H1 (cell line): ENCODE measurements at regions not wholly inside any gene's neighbourhood (a gene's known extent, or its start where the extent isn't known, plus 50 kb on each side); places are given as distances from the start of the nearest gene placed in this dataset.

Experiments
- CTCF ChIA-PET: fragments of 300-600 bp; sonication (Branson Sonifier 250); formaldehyde crosslinking; loops from one replicate; lab custom pipeline; 2021; ENCODE audit not compliant: partially characterized antibody; lab: Charles Lee
- POLR2A ChIA-PET: fragments of 300-600 bp; sonication (Branson Sonifier 250); formaldehyde crosslinking; loops from one replicate; lab custom pipeline; 2021; ENCODE audit warnings: inconsistent platforms; ENCODE audit not compliant: partially characterized antibody; lab: Charles Lee
- DNase-seq, 2 experiments: peaks; one replicate each; pipeline versions ENCODE4 v3.0.0 to v3.0.0-alpha.2; 2010 to 2022; ENCODE audit warnings: low spot score in 2 of 2, low read depth in 1 of 2, mixed read lengths in 1 of 2
- FAIRE-seq: peaks from 2 replicates; lab custom pipeline; 2011; peaks lifted over from hg19 to GRCh38; lab: Jason Lieb, UNC
- H2AFZ ChIP-seq: 2 replicates; pipeline ENCODE4 v1.8.1; 2012; ENCODE audit warnings: low read length, inconsistent platforms
- H2AK5ac ChIP-seq: 2 replicates; pipeline ENCODE4 v1.6.1; 2013; ENCODE audit warnings: low read depth, low read length
- H2BK120ac ChIP-seq: replicated peaks from 2 replicates; pipeline ENCODE3; 2013; ENCODE audit warnings: low read depth, low read length, inconsistent platforms
- H2BK12ac ChIP-seq: 2 replicates; pipeline ENCODE4 v1.6.1; 2013; ENCODE audit warnings: low read depth, low read length
- H2BK15ac ChIP-seq: 2 replicates; pipeline ENCODE4 v1.6.1; 2013; ENCODE audit warnings: low read length
- H2BK20ac ChIP-seq: 2 replicates; pipeline ENCODE4 v1.6.1; 2013; ENCODE audit warnings: low read length
- H2BK5ac ChIP-seq: 2 replicates; pipeline ENCODE4 v1.6.1; 2013; ENCODE audit warnings: low read depth, low read length
- H3K14ac ChIP-seq: 2 replicates; pipeline ENCODE4 v1.6.1; 2013; ENCODE audit warnings: inconsistent platforms; ENCODE audit not compliant: insufficient read length
- H3K18ac ChIP-seq: 2 replicates; pipeline ENCODE4 v1.6.1; 2013; ENCODE audit warnings: low read length; ENCODE audit errors: extremely low read depth
- H3K23ac ChIP-seq: 2 replicates; pipeline ENCODE4 v1.6.1; 2013; ENCODE audit warnings: inconsistent platforms; ENCODE audit not compliant: insufficient read length
- H3K23me2 ChIP-seq: 2 replicates; pipeline ENCODE4 v1.6.1; 2013; ENCODE audit warnings: low read depth, low read length
- H3K27ac ChIP-seq: 2 replicates; pipeline ENCODE4 v1.6.1; 2011; ENCODE audit warnings: low read depth, low read length, inconsistent platforms
- H3K27me3 ChIP-seq, 4 experiments: replicated peaks in 1 of 4; 1 replicate in 1 of 4; 2 replicates in 3 of 4; pipeline versions ENCODE4 v1.6.1 to v1.8.1; 2011 to 2013; ENCODE audit warnings: low read length in 3 of 4, mild to moderate bottlenecking in 3 of 4, inconsistent platforms in 2 of 4, mixed read lengths in 2 of 4, moderate library complexity in 1 of 4; ENCODE audit not compliant: control insufficient read depth in 3 of 4, insufficient read depth in 3 of 4; ENCODE audit errors: extremely low read depth in 1 of 4
- H3K36me3 ChIP-seq, 4 experiments: 2 replicates each; pipeline versions ENCODE4 v1.6.1 to v1.8.1; 2011 to 2013; ENCODE audit warnings: mild to moderate bottlenecking in 4 of 4, low read length in 3 of 4, moderate library complexity in 2 of 4, control low read depth in 1 of 4, inconsistent platforms in 1 of 4; ENCODE audit not compliant: insufficient read depth in 4 of 4, control insufficient read depth in 2 of 4
- H3K4ac ChIP-seq: replicated peaks from 2 replicates; pipeline ENCODE3; 2013; ENCODE audit warnings: low read length, low read depth, mixed read lengths, inconsistent platforms; ENCODE audit not compliant: insufficient read length
- H3K4me1 ChIP-seq, 4 experiments: replicated peaks in 1 of 4; 1 replicate in 1 of 4; 2 replicates in 3 of 4; pipeline versions ENCODE4 v1.6.1 to v1.8.1; 2011 to 2013; ENCODE audit warnings: low read length in 3 of 4, inconsistent platforms in 2 of 4, mixed read lengths in 1 of 4; ENCODE audit not compliant: insufficient read depth in 4 of 4, control insufficient read depth in 3 of 4
- H3K4me2 ChIP-seq, 2 experiments: 2 replicates each; pipeline versions ENCODE4 v1.6.1 to v1.8.1; 2011 to 2013; ENCODE audit warnings: low read depth in 2 of 2, low read length in 2 of 2, control low read depth in 1 of 2, inconsistent platforms in 1 of 2, mild to moderate bottlenecking in 1 of 2; ENCODE audit not compliant: insufficient read depth in 1 of 2
- H3K4me3 ChIP-seq, 4 experiments: fragments of 200-600, 300-600 bp in 1 of 4; sonication (generic), shearing (Covaris generic), sonication (Bioruptor Twin) in 1 of 4; 2 replicates each; pipeline versions ENCODE4 v1.5.1 to v1.8.1; 2011 to 2016; ENCODE audit warnings: low read length in 4 of 4, low read depth in 3 of 4, control low read depth in 2 of 4, inconsistent platforms in 2 of 4, mild to moderate bottlenecking in 2 of 4, mixed read lengths in 1 of 4, moderate library complexity in 1 of 4; ENCODE audit not compliant: insufficient read depth in 2 of 4; ENCODE audit errors: extremely low read depth in 1 of 4
- H3K56ac ChIP-seq: replicated peaks from 2 replicates; pipeline ENCODE3; 2013; ENCODE audit warnings: low read depth, mild to moderate bottlenecking, mixed read lengths, low read length, inconsistent platforms; ENCODE audit not compliant: insufficient read length
- H3K79me1 ChIP-seq: 2 replicates; pipeline ENCODE4 v1.6.1; 2013; ENCODE audit warnings: low read depth, low read length, control low read depth
- H3K79me2 ChIP-seq, 2 experiments: 2 replicates each; pipeline versions ENCODE4 v1.6.1 to v1.8.1; 2012 to 2013; ENCODE audit warnings: low read length in 2 of 2, mild to moderate bottlenecking in 2 of 2, inconsistent platforms in 1 of 2; ENCODE audit not compliant: insufficient read depth in 2 of 2, control insufficient read depth in 1 of 2
- H3K9ac ChIP-seq, 4 experiments: replicated peaks in 1 of 4; 1 replicate in 1 of 4; 2 replicates in 3 of 4; pipeline versions ENCODE4 v1.6.1 to v1.8.1; 2011 to 2013; ENCODE audit warnings: low read depth in 3 of 4, low read length in 3 of 4, control low read depth in 2 of 4, mild to moderate bottlenecking in 2 of 4, moderate library complexity in 2 of 4, inconsistent platforms in 1 of 4; ENCODE audit errors: extremely low read depth in 1 of 4
- H3K9me3 ChIP-seq, 2 experiments: 2 replicates each; pipeline versions ENCODE4 v1.6.1 to v1.8.1; 2012 to 2013; ENCODE audit warnings: mild to moderate bottlenecking in 2 of 2, moderate library complexity in 2 of 2, control low read depth in 1 of 2, inconsistent platforms in 1 of 2, low read depth in 1 of 2, low read length in 1 of 2, mixed read lengths in 1 of 2; ENCODE audit not compliant: insufficient read depth in 2 of 2
- H4K20me1 ChIP-seq, 2 experiments: replicated peaks in 1 of 2; 2 replicates each; pipeline versions ENCODE3 to v1.8.1; 2011 to 2013; ENCODE audit warnings: inconsistent platforms in 2 of 2, low read length in 2 of 2, mild to moderate bottlenecking in 1 of 2; ENCODE audit not compliant: insufficient read depth in 2 of 2, control insufficient read depth in 1 of 2
- H4K5ac ChIP-seq: 2 replicates; pipeline ENCODE4 v1.6.1; 2013; ENCODE audit warnings: low read length, low read depth, mixed read lengths, inconsistent platforms; ENCODE audit not compliant: insufficient read length
- H4K8ac ChIP-seq: 2 replicates; pipeline ENCODE4 v1.8.0; 2013; ENCODE audit warnings: mild to moderate bottlenecking, moderate library complexity, low read length, inconsistent platforms; ENCODE audit not compliant: insufficient read depth; ENCODE audit errors: extremely low read depth
- H4K91ac ChIP-seq: replicated peaks from 2 replicates; pipeline ENCODE3; 2013; ENCODE audit warnings: low read length, mixed read lengths, inconsistent platforms; ENCODE audit not compliant: insufficient read length
- EP300 ChIP-seq, 2 experiments: IDR thresholded peaks; 1 replicate in 1 of 2; 2 replicates in 1 of 2; pipeline ENCODE4 v1.6.1; 2011 to 2012; ENCODE audit warnings: low read depth in 2 of 2, low read length in 2 of 2, mild to moderate bottlenecking in 2 of 2, borderline replicate concordance in 1 of 2, inconsistent platforms in 1 of 2, moderate library complexity in 1 of 2
- HDAC2 ChIP-seq, 2 experiments: fragments of 300-600 bp in 1 of 2; sonication (generic) in 1 of 2; IDR thresholded peaks; 2 replicates each; pipeline ENCODE4 v1.6.1; 2011 to 2012; ENCODE audit warnings: low read depth in 2 of 2, low read length in 2 of 2, mild to moderate bottlenecking in 2 of 2, moderate library complexity in 2 of 2, borderline replicate concordance in 1 of 2, inconsistent platforms in 1 of 2
- HDAC6 ChIP-seq: IDR thresholded peaks from one replicate; pipeline ENCODE4 v1.7.1; 2012; ENCODE audit warnings: low read depth, mild to moderate bottlenecking, inconsistent platforms, low read length, moderate library complexity
- PHF8 ChIP-seq: fragments of 200-600 bp; sonication (generic); conservative IDR thresholded peaks from 2 replicates; pipeline ENCODE4 v1.7.1; 2012; ENCODE audit warnings: low read depth, mild to moderate bottlenecking, inconsistent platforms, low read length, moderate library complexity
- RAD21 ChIP-seq, 2 experiments: IDR thresholded peaks in 1 of 2; conservative IDR thresholded peaks in 1 of 2; 2 replicates each; pipeline ENCODE4 v1.6.1; 2011; ENCODE audit warnings: low read depth in 2 of 2, low read length in 2 of 2, improper control_type of control experiment in 1 of 2, inconsistent platforms in 1 of 2, mild to moderate bottlenecking in 1 of 2, moderate library complexity in 1 of 2
- WGBS, 2 experiments: shearing (Covaris generic) in 1 of 2; methylation state at CpG; one replicate each; pipeline versions ENCODE4 v1.1.6 to v1.1.7; 2013 to 2015; ENCODE audit warnings: low lambda C conversion rate in 2 of 2, mixed read lengths in 2 of 2, inconsistent platforms in 1 of 2, low coverage in 1 of 2, missing lambda C conversion rate in 1 of 2; ENCODE audit not compliant: insufficient replicate concordance in 2 of 2, insufficient coverage in 1 of 2, insufficient read length in 1 of 2; ENCODE audit errors: extremely low coverage in 1 of 2, missing lambda C conversion rate in 1 of 2; 5-methylcytosine and 5-hydroxymethylcytosine counted together
- TF ChIP-seq, protein P1 (sequence below), 3 experiments: IDR thresholded peaks; 1 replicate in 2 of 3; 2 replicates in 1 of 3; pipeline versions ENCODE4 v1.5.1 to v1.6.1; 2011; ENCODE audit warnings: low read length in 3 of 3, mild to moderate bottlenecking in 3 of 3, inconsistent platforms in 2 of 3, low read depth in 1 of 3, moderate library complexity in 1 of 3; ENCODE audit not compliant: insufficient read depth in 1 of 3; ENCODE audit errors: control extremely low read depth in 1 of 3

DNA sequence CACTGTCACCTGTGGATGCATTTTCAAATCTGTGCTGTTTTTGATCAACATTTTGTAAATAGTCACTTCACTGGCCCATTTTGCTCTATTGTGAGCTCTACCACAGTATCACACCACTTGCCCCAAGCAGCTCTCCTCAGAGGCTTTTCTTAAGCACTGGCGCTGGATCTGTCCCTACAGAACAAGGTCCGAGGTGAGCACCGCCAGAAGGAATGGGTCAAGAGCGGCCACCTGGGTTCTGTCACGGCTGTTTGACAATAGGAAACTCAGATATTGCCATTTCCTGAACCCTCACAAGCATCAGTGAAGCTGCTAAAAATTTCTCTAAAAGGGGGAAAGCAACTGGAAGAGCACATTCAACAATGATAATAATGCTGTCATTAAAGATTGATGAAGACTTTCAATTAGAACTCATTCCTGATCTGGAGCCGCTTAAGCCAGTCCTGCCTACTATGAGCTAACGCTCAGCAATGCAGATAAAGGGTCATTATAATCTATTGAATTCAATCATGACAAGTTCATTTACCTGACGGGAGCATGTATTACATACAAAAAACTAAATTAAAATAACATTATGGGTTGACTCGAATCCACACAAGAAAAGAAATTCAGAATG lies 514.0 kb downstream of the GALR1 start:
- H3K14ac ChIP-seq, result no peak overlapping the region
- H2AK5ac ChIP-seq, result no peak overlapping the region
- CTCF ChIA-PET, result interaction anchor here (0.6 to 1.6 kb wide), 3 partner anchors 16 to 653 kb away, joined by 3 to 4 read pairs (median 3); no protein-coding TSS in a partner anchor
- POLR2A ChIA-PET, result interaction anchor here (1.3 kb wide), 1 partner anchor 8 kb away, joined by 3 read pairs; no protein-coding TSS in a partner anchor
- no peak overlapping the region for H2BK120ac ChIP-seq
- H3K79me1 ChIP-seq, result no peaks in the 10 kb centered on the region
- no peak for FAIRE-seq
- H3K4me2 ChIP-seq, result no peak overlapping the region
- no peak overlapping the region for H3K27ac ChIP-seq
- no peak overlapping the region for H3K56ac ChIP-seq
- no peak overlapping the region for H2BK12ac ChIP-seq
- no peaks in the 10 kb centered on the region for H3K23me2 ChIP-seq
- H3K27me3 ChIP-seq, result no peaks in the 10 kb centered on the region
- 84% methylated on average over 9 of the region's 9 CpGs; no CpG with 5 or more reads in 1 of the 2 experiments for WGBS, 2 experiments
- H3K4me3 ChIP-seq, result no peak overlapping the region
- no peaks in the 10 kb centered on the region for H3K79me2 ChIP-seq
- no peak overlapping the region for H3K18ac ChIP-seq
- H2BK5ac ChIP-seq, result no peak overlapping the region
- H3K9me3 ChIP-seq, result peaks cover 9 to 10% of the 10 kb centered on the region in 2 experiments; a peak in 2 of 4 replicates
- no peak for DNase-seq
- TF ChIP-seq EP300 (IDR thresholded peaks at IDR 0.05; ENCODE audit: borderline replicate concordance in 1 of 2, low read depth in 2 of 2, low read length in 2 of 2), result no peak
- TF ChIP-seq RAD21 (IDR thresholded peaks at IDR 0.05 in 1 of 2, conservative IDR thresholded peaks at IDR 0.05 in 1 of 2; ENCODE audit: low read depth in 2 of 2, low read length in 2 of 2), result no peak
- TF ChIP-seq, protein P1, sequence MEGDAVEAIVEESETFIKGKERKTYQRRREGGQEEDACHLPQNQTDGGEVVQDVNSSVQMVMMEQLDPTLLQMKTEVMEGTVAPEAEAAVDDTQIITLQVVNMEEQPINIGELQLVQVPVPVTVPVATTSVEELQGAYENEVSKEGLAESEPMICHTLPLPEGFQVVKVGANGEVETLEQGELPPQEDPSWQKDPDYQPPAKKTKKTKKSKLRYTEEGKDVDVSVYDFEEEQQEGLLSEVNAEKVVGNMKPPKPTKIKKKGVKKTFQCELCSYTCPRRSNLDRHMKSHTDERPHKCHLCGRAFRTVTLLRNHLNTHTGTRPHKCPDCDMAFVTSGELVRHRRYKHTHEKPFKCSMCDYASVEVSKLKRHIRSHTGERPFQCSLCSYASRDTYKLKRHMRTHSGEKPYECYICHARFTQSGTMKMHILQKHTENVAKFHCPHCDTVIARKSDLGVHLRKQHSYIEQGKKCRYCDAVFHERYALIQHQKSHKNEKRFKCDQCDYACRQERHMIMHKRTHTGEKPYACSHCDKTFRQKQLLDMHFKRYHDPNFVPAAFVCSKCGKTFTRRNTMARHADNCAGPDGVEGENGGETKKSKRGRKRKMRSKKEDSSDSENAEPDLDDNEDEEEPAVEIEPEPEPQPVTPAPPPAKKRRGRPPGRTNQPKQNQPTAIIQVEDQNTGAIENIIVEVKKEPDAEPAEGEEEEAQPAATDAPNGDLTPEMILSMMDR (IDR thresholded peaks at IDR 0.05; ENCODE audit: control extremely low read depth in 1 of 3, insufficient read depth in 1 of 3, low read depth in 1 of 3, low read length in 3 of 3), result no peak
- no peak for TF ChIP-seq HDAC2 (IDR thresholded peaks at IDR 0.05; ENCODE audit: borderline replicate concordance in 1 of 2, low read depth in 2 of 2, low read length in 2 of 2)
- TF ChIP-seq PHF8, result no peak
- no peak for TF ChIP-seq HDAC6
- TF ChIP-seq, all 59 proteins: peak for 0
- Histone ChIP-seq H2AFZ (no peak overlapping the region), H3K36me3 (no peaks in the 10 kb centered on the region), H3K4ac (no peak overlapping the region), H2BK20ac (no peak overlapping the region), H3K23ac (no peak overlapping the region), H3K4me1 (peaks cover 0 to 9% (median 6%) of the 10 kb centered on the region in 4 experiments; a peak in 4 of 7 replicates), H4K5ac (no peak overlapping the region), H2BK15ac (no peak overlapping the region), H4K8ac (no peak overlapping the region), H4K91ac (no peak overlapping the region), H3K9ac (no peak overlapping the region), H4K20me1 (no peaks in the 10 kb centered on the region)
